ENCODE measurements at regions not wholly inside any gene's neighbourhood (a gene's known extent, or its start where the extent isn't known, plus 50 kb on each side); places are given as distances from the start of the nearest gene placed in this dataset.

DNA sequence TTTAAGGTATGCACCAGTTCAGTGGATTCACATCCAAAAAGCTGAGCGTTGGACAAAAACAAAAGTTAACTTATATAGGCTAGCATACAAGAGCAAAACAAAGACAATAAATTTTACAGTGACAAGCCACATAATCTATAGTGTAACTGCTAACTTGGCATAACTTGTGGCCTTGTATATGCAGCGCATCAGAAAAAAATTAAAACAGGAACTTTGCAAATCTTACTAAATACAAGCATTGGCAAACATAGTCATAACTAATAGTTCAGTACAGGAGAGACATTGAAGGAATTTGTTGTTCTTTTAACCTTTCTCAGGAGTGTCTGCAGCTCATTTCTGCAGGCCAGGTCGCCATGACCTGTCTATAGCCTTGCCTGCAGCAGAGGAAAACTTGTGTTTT lies 54.6 kb downstream of the OR10H4 start:
- Histone ChIP-seq H3K4me1 (ENCODE audit: insufficient read depth, low read length) (peaks cover 17% of the 10 kb centered on the region), H3K4me3 (ENCODE audit: low read length) (no peak overlapping the region), H3K36me3 (ENCODE audit: insufficient read depth, low read length) (no peaks in the 10 kb centered on the region), H3K27ac (ENCODE audit: low read depth in 1 of 2, low read length in 2 of 2) (no peak overlapping the region), H3K9me3 (ENCODE audit: control insufficient read depth in 1 of 2, insufficient read depth in 1 of 2, low read length in 2 of 2) (no peaks in the 10 kb centered on the region), H3K27me3 (ENCODE audit: control insufficient read depth in 1 of 2, insufficient read depth in 2 of 2, low read length in 2 of 2) (no peaks in the 10 kb centered on the region)
- ATAC-seq (ENCODE audit: poor library complexity) (no peak), DNase-seq (no peak)
- Mint-ChIP-seq H3K27ac (no peak overlapping the region), H3K4me1 (ENCODE audit: low read depth) (peaks cover 27% of the 10 kb centered on the region), H3K36me3 (ENCODE audit: low read depth) (no peaks in the 10 kb centered on the region), H3K27me3 (no peaks in the 10 kb centered on the region), H3K4me3 (no peak overlapping the region), H3K9me3 (no peaks in the 10 kb centered on the region)
- CTCF ChIA-PET, result no interaction called here
- POLR2A ChIA-PET, result no interaction called here
- TF ChIP-seq, protein P1, sequence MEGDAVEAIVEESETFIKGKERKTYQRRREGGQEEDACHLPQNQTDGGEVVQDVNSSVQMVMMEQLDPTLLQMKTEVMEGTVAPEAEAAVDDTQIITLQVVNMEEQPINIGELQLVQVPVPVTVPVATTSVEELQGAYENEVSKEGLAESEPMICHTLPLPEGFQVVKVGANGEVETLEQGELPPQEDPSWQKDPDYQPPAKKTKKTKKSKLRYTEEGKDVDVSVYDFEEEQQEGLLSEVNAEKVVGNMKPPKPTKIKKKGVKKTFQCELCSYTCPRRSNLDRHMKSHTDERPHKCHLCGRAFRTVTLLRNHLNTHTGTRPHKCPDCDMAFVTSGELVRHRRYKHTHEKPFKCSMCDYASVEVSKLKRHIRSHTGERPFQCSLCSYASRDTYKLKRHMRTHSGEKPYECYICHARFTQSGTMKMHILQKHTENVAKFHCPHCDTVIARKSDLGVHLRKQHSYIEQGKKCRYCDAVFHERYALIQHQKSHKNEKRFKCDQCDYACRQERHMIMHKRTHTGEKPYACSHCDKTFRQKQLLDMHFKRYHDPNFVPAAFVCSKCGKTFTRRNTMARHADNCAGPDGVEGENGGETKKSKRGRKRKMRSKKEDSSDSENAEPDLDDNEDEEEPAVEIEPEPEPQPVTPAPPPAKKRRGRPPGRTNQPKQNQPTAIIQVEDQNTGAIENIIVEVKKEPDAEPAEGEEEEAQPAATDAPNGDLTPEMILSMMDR (IDR thresholded peaks at IDR 0.05), result no peak
- intact Hi-C loops (cut with DNase I, micrococcal nuclease), result no loop called here

DNA sequence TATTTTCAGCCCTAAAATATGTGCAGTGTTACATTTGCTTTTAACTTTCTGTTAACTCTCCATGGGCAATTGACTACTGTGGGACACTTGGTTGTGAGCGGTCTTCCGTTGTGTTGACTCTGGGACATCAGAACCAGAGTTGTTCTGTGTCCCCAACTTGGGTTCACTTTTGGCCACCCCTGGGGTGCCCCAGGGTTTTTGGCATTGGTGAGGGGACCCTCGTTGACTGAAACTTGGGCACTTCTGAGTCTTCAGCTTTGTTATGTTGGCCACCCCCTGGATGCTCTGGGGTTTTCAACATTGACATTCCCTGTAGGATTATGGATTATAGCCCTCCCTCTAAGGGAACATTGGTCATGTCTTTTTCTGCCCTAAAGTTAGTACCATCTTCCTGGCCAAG lies 57.1 kb downstream of the OR10H4 start:
- H3K4me3 Mint-ChIP-seq, result no peak overlapping the region
- CTCF ChIA-PET, result no interaction called here
- no peaks in the 10 kb centered on the region for H3K36me3 Mint-ChIP-seq (ENCODE audit: low read depth)
- no peaks in the 10 kb centered on the region for H3K9me3 Mint-ChIP-seq
- POLR2A ChIA-PET, result no interaction called here
- DNase-seq, result no peak
- H3K27me3 ChIP-seq (ENCODE audit: control insufficient read depth in 1 of 2, insufficient read depth in 2 of 2, low read length in 2 of 2), result no peaks in the 10 kb centered on the region
- TF ChIP-seq, protein P1 (IDR thresholded peaks at IDR 0.05), result no peak
- no peak overlapping the region for H3K4me3 ChIP-seq (ENCODE audit: low read length)
- H3K4me1 ChIP-seq (ENCODE audit: insufficient read depth, low read length), result peaks cover 17% of the 10 kb centered on the region
- H3K36me3 ChIP-seq (ENCODE audit: insufficient read depth, low read length), result no peaks in the 10 kb centered on the region
- no peak overlapping the region for H3K27ac ChIP-seq (ENCODE audit: low read depth in 1 of 2, low read length in 2 of 2)
- no peaks in the 10 kb centered on the region for H3K9me3 ChIP-seq (ENCODE audit: control insufficient read depth in 1 of 2, insufficient read depth in 1 of 2, low read length in 2 of 2)
- no peaks in the 10 kb centered on the region for H3K27me3 Mint-ChIP-seq
- peaks cover 20% of the 10 kb centered on the region for H3K4me1 Mint-ChIP-seq (ENCODE audit: low read depth)
- H3K27ac Mint-ChIP-seq, result no peak overlapping the region
- intact Hi-C loops (cut with DNase I, micrococcal nuclease), result no loop called here
- no peak for ATAC-seq (ENCODE audit: poor library complexity)

GRCh38 chr19:16012552-16012951 lies 63.7 kb upstream of the TPM4 start:
- intact Hi-C loops (cut with DNase I, micrococcal nuclease), result no loop called here
- Mint-ChIP-seq H3K9me3 (no peaks in the 10 kb centered on the region), H3K36me3 (ENCODE audit: low read depth) (no peaks in the 10 kb centered on the region), H3K27me3 (no peaks in the 10 kb centered on the region), H3K4me1 (ENCODE audit: low read depth) (no peaks in the 10 kb centered on the region), H3K4me3 (no peak overlapping the region), H3K27ac (no peak overlapping the region)
- ChIA-PET POLR2A (no interaction called here), CTCF (no interaction called here)
- Histone ChIP-seq H3K4me1 (ENCODE audit: insufficient read depth, low read length) (no peaks in the 10 kb centered on the region), H3K9me3 (ENCODE audit: control insufficient read depth in 1 of 2, insufficient read depth in 1 of 2, low read length in 2 of 2) (no peaks in the 10 kb centered on the region), H3K36me3 (ENCODE audit: insufficient read depth, low read length) (no peaks in the 10 kb centered on the region), H3K27me3 (ENCODE audit: control insufficient read depth in 1 of 2, insufficient read depth in 2 of 2, low read length in 2 of 2) (no peaks in the 10 kb centered on the region), H3K27ac (ENCODE audit: low read depth in 1 of 2, low read length in 2 of 2) (no peak overlapping the region), H3K4me3 (ENCODE audit: low read length) (no peak overlapping the region)
- ATAC-seq (ENCODE audit: poor library complexity) (no peak), DNase-seq (no peak)
- TF ChIP-seq, protein P1 (IDR thresholded peaks at IDR 0.05), result no peak

Measured in CD4-positive, alpha-beta T cell (primary cell).